ENCODE measurements at regions not wholly inside any gene's neighbourhood (a gene's known extent, or its start where the extent isn't known, plus 50 kb on each side); places are given as distances from the start of the nearest gene placed in this dataset.
A peak's percentile ranks its signal among the peaks of the same experiment; 100 is the strongest.

- DNase-seq (ENCODE audit: extremely low read depth in 1 of 2, low read depth in 1 of 2) = no peak
Observed at GRCh38 chr13:95445131-95445530, 107.4 kb upstream of the CLDN10 start.

GRCh38 chr13:95447814-95448213 is 104.7 kb upstream of the CLDN10 start:
- DNase-seq (ENCODE audit: extremely low read depth in 1 of 2, low read depth in 1 of 2) = no peak

GRCh38 chr13:95451656-95452055 is 100.9 kb upstream of the CLDN10 start:
- no peak for DNase-seq (ENCODE audit: extremely low read depth in 1 of 2, low read depth in 1 of 2)

GRCh38 chr13:95452375-95452774 is 100.1 kb upstream of the CLDN10 start:
- no peak for DNase-seq (ENCODE audit: extremely low read depth in 1 of 2, low read depth in 1 of 2)

- DNase-seq (ENCODE audit: extremely low read depth in 1 of 2, low read depth in 1 of 2) = no peak
Observed at GRCh38 chr13:95455782-95456181, 96.7 kb upstream of the CLDN10 start.

GRCh38 chr13:95456815-95457214 is 95.7 kb upstream of the CLDN10 start:
- no peak for DNase-seq (ENCODE audit: extremely low read depth in 1 of 2, low read depth in 1 of 2)

GRCh38 chr13:95457294-95457693 is 95.2 kb upstream of the CLDN10 start:
- DNase-seq (ENCODE audit: extremely low read depth in 1 of 2, low read depth in 1 of 2) = no peak

GRCh38 chr13:95462801-95463200 is 89.7 kb upstream of the CLDN10 start:
- DNase-seq (ENCODE audit: extremely low read depth in 1 of 2, low read depth in 1 of 2) = no peak

GRCh38 chr13:95463531-95463930 is 89.0 kb upstream of the CLDN10 start:
- DNase-seq (ENCODE audit: extremely low read depth in 1 of 2, low read depth in 1 of 2) = no peak

GRCh38 chr13:95470574-95471366 is 81.8 kb upstream of the CLDN10 start:
- no peak for DNase-seq (ENCODE audit: extremely low read depth in 1 of 2, low read depth in 1 of 2)

- DNase-seq (ENCODE audit: extremely low read depth in 1 of 2, low read depth in 1 of 2) = no peak
Observed at GRCh38 chr13:95471960-95472359, 80.6 kb upstream of the CLDN10 start.

GRCh38 chr13:95474992-95475391 is 77.5 kb upstream of the CLDN10 start:
- DNase-seq (ENCODE audit: extremely low read depth in 1 of 2, low read depth in 1 of 2) = no peak

GRCh38 chr13:95477187-95477586 is 75.3 kb upstream of the CLDN10 start:
- no peak for DNase-seq (ENCODE audit: extremely low read depth in 1 of 2, low read depth in 1 of 2)

- no peak for DNase-seq (ENCODE audit: extremely low read depth in 1 of 2, low read depth in 1 of 2)
Observed at GRCh38 chr13:95479731-95480130, 72.8 kb upstream of the CLDN10 start.

GRCh38 chr13:95480131-95480545 is 72.4 kb upstream of the CLDN10 start:
- DNase-seq (ENCODE audit: extremely low read depth in 1 of 2, low read depth in 1 of 2) = peak in 1 of 2 donors; percentile 27

- no peak for DNase-seq (ENCODE audit: extremely low read depth in 1 of 2, low read depth in 1 of 2)
Observed at GRCh38 chr13:95480791-95481780, 71.4 kb upstream of the CLDN10 start.

- no peak for DNase-seq (ENCODE audit: extremely low read depth in 1 of 2, low read depth in 1 of 2)
Observed at GRCh38 chr13:95484052-95484451, 68.5 kb upstream of the CLDN10 start.

- no peak for DNase-seq (ENCODE audit: extremely low read depth in 1 of 2, low read depth in 1 of 2)
Observed at GRCh38 chr13:95485045-95485517, 67.4 kb upstream of the CLDN10 start.

- no peak for DNase-seq (ENCODE audit: extremely low read depth in 1 of 2, low read depth in 1 of 2)
Observed at GRCh38 chr13:95485518-95486144, 66.9 kb upstream of the CLDN10 start.

GRCh38 chr13:95492044-95492801 is 60.3 kb upstream of the CLDN10 start:
- DNase-seq (ENCODE audit: extremely low read depth in 1 of 2, low read depth in 1 of 2) = no peak

Measured in stimulated activated CD8-positive, alpha-beta memory T cell treated with anti-CD3 and anti-CD28 coated beads, Interleukin-7, amount 100 ng/mL, for 48 hours (primary cell).